ENCODE measurements at regions not wholly inside any gene's neighbourhood (a gene's known extent, or its start where the extent isn't known, plus 50 kb on each side); places are given as distances from the start of the nearest gene placed in this dataset.
A peak's percentile ranks its signal among the peaks of the same experiment; 100 is the strongest.

DNA sequence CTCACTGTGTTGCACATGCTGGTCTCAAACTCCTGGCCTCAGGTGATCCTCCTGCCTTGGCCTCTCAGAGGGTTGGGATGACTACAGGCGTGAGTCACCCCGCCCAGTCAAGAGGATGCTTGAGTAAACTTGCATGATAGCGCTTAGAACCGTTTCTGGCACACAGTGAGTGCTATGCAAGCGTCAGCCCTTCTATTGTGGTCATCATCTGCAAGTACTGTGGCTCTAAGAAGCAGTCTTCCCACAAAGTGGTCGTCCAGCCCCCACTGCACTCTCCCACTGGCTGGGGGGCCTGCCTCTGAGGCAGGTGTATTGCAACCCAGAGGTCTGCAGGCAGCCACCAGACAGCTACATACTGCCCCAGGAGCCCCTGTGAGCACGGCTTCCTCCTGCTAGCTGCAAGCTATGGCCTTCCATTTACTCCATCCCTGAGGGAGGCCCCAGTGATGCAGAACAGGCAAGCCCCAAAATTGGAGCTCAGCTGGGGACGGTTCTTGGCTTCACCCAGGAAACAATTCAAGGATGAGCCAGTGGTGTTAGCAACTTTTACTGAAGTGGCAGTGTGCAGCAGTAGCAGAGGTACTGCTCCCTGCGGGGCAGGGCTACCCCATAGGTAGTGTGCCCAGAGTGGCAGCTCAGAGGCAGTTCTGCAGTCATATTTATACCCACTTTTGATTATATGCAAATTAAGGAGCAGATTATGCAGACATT is 95.4 kb downstream of the LSM3 start:
- peak; percentile 20 for DNase-seq

GRCh38 chr3:14274612-14274936 is 96.0 kb downstream of the LSM3 start:
- DNase-seq = no peak

GRCh38 chr3:14274999-14275961 is 96.7 kb downstream of the LSM3 start:
- DNase-seq = peak; percentile 20

DNA sequence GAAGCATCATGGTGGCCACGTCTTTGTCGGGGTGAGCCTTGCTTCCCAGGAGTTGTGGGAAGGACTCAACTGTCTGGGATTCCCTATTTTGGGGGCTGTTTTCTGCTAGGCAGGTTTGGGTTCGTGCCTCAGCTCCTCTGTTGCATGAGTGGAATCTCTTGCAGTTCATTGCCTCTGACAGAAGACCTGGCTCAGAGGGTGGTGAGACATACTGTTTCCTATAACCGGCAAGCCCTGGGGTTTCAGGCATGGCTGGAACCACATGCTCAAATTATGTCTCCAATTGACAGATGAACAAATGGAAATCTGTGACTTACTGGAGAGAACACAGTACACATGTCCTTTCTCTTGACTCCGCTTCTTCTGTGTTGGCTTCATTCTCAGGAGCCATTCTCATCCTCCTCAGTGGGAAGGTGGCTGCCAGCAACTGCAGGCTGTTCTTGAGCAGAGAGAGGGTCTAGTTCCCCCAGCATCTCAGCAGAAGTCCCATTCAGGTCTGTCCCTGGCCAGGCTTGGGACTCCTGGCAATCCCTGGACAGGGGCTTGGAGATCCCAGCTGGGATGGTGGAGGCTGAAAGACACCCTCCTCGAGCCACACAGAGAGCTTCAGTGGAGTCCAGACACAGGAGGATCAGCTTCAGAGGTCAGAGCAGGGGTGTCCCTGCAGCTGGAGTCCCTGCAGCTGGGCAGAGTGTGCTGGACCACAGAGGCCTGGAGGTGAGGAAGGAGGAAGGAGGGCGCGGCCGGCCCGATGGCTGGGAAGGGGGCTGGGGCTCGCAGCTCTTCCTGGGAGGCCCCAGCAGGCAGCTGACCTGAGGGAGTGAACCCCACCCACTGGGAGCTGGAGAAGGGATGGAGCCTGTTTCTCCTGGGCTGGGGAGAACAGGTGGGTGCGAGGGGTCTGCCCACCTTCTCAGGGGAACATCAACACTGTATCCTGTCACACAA is 97.6 kb downstream of the LSM3 start:
- DNase-seq = no peak

DNA sequence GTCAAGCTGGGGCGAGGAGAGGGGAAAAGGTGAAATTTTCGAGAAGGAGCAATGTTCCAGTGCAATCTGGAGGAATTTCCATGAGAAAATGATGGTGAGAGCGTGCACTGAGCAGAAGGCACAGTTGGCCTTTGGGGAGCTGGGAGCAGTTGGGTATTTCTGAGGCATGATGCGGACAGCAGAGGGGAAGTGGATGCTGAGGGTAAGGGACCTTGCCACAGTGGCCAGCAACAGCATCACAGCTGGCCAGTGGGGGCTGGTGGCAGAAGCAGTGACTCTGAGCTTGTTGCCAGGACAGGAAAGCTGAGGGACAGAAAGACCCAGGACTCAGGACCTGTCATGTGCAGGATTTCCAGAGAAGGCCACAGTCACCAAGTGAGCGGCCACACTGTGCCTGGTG is 98.9 kb downstream of the LSM3 start:
- DNase-seq = no peak

DNA sequence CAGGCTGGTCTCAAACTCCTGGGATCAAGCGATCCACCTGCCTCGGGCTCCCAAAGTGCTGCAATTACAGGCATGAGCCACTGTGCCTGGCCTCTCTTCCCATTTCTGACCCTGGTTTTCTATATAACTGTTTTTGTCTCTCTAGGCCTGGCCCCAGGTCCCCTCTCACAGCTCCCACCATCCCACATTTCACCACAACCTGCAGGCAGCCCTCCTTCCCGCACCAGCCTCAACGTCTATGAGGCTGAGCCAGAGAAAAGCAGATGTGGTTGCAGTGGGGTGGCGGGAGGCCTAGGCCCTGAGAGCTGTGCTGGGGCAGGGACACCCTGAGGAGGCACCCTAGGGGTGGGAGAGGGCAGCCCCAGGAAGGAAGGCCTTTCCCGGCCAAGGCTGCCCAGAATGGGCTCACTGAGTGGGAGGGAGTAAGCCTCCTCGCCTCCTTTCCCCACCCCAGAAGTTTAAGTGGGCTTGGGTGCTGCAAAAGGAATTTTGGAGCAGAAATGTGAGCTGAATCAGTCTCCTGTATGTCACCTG is 99.7 kb downstream of the LSM3 start:
- DNase-seq = no peak

- DNase-seq = no peak
These were observed 100.4 kb downstream of the LSM3 start for GRCh38 chr3:14278799-14279625.

DNA sequence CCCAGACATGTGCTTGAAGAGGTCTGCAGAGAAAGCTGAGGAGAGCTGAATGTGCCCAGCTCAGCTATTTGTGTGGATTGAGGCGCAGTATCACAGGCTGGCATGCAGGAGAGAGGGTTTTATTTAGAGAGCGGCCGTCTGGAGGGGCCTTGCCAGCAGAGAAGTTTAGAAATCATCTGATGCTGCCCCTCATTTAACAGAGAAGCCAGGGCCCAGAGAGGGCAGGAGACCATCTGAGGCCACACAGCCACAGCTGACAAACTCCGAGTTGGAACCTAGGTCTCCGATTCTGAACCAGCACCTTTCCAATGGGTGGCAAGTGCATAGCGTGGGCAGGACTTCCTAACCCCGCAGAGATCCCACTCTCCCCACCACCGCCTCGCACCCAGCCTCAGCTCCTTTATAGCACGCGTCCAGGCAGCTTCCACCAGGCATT is 101.0 kb downstream of the LSM3 start:
- DNase-seq = no peak

GRCh38 chr3:14280326-14280725 is 101.7 kb downstream of the LSM3 start:
- DNase-seq = no peak

GRCh38 chr3:14281053-14281452 is 102.4 kb downstream of the LSM3 start:
- DNase-seq = no peak

DNA sequence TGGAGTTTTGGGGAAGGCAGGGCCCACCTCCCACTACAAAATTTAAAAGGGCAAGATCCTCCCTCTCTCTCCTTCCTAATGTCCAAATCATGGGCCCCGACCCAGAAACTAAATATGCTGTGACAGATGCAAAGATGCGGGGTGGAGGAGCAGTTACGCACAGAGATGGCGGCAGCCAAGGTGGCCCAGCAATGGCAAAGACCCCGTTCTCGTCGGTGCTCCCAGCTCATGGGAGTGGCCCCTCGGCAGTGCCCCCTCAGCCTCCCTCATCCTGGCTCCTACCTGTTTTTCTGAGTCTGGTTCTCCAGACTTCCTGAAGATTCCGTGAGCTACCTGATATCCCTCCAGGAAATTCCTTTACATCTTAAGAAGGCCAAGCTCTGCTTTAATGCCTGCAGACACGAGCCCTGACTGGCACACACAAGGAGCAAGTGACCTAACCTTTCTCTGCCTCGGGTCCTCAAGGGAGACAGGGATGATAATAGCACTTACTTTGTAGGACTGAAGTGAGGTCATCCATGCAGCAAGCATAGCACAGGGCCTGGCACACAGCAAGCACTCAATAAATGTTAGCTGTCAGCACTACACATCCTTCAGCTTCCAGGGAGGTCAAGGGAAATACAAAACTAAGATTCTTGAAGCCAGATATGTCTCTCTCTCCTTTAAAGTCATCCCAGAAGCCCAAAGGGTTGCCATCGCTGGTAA is 103.5 kb downstream of the LSM3 start:
- no peak for DNase-seq

- DNase-seq = no peak
These were observed 104.1 kb downstream of the LSM3 start for GRCh38 chr3:14282706-14283075.

DNA sequence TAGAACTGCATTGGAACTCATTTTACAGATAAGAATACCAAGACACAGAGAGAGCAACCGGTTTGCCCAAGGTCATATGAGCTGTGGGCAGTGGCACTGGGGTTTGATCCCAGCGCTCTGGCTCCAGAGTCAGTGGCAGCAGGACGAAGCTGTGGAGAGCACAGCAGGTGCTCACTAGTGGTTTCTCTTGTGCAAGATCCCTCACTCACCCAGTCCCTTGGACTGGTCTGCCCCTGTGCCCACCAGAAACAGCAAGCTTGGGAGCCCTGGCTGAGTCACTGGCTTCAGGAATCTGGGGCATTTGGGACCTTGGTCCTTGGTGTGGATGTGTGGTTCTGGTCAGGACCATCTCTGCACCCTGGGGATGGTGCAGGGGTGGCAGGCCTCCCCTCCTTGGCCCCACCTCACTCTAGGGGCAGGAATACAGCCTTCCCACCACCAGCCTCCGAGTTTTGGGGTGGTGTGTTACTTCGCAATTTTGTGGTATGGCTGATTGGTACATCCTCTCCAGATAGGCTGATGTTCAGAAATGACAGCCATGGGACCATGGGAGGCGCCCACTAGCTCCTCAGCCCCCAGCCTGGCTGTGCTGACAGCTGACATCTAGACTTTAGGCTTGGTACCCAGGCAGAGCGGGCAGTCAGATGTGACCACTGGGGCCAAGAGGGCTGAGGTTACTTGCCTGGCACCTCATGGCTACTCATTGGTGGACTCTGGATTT is 104.6 kb downstream of the LSM3 start:
- no peak for DNase-seq

GRCh38 chr3:14283813-14284438 is 105.3 kb downstream of the LSM3 start:
- no peak for DNase-seq

GRCh38 chr3:14284694-14285547 is 106.3 kb downstream of the LSM3 start:
- DNase-seq = no peak

GRCh38 chr3:14285548-14285925 is 106.9 kb downstream of the LSM3 start:
- DNase-seq = no peak

DNA sequence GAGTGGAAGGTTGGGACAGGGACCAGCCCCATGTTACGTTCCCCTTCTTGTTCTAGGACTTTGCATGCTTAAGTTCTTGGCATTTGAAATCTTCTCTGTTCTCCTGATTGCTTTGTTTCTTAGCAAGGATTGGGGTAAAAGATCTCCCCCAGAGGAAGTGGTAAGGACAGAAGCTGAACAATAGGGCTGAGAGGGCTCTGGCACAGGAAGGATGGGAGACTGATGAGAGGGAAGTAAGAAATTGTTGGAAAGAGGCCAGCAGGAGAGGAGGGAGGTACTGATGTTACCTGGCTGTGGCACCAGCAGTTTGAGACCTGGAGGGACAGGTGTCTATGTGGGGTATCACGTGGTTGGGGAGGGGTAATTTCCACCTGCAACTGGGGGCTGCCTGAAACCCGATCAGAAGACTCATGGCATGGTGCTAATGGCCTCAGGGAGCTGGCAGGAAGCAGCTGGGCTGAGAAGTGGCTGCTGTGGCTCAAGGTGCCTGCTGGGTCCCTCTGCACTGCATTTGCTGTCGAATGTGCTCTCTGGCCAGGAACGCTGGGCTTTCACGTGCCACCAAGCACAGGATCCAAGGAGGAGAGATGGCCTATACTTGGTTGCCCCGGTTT is 108.4 kb downstream of the LSM3 start:
- DNase-seq = no peak

DNA sequence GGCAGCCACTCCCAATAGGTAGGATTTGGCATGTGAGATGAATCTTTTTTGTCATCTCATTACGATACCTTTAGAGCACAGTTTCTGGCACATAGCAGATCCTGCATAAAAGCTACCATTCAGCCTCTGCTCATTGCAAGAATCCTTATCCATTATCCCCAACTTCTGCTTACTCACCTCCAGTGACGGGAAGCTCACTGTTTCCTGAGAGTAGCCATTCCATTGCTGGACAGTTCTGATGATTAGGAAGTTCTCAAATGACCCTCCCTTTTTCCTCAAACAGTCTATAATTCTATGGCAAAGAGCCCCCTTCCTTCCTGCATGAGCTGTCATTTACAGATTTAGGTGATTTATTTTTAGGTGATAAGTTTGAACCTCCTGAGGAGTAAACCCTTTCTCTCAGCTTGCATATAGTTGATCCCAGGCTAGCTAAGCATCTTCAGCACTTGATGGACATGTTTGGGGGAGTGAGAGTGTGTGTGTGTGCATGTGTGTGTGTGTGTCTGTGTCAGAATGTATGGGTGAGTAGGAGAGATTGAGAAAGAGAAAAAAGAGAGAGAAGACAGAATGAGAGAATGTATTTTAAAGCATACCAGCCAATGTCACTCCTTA is 109.7 kb downstream of the LSM3 start:
- DNase-seq = no peak

Data from activated CD4-positive, alpha-beta T cell treated with anti-CD3 and anti-CD28 coated beads for 48 hours (primary cell).